Choroid plexus epithelial cell (primary cell): ENCODE measurements at regions not wholly inside any gene's neighbourhood (a gene's known extent, or its start where the extent isn't known, plus 50 kb on each side); places are given as distances from the start of the nearest gene placed in this dataset.

Experiments
- DNase-seq: peaks from one replicate; pipeline ENCODE4 v3.0.0-alpha.2; 2010; ENCODE audit warnings: low read depth
- H3K4me3 ChIP-seq: 2 replicates; pipeline ENCODE4 v1.5.1; 2011; ENCODE audit warnings: low read depth, mild to moderate bottlenecking, control low read depth, low read length, moderate library complexity
- TF ChIP-seq, protein P1 (sequence below): conservative IDR thresholded peaks from 2 replicates; pipeline ENCODE4 v1.5.1; 2011; ENCODE audit warnings: low read depth, mild to moderate bottlenecking, control low read depth, inconsistent platforms, low read length, moderate library complexity

DNA sequence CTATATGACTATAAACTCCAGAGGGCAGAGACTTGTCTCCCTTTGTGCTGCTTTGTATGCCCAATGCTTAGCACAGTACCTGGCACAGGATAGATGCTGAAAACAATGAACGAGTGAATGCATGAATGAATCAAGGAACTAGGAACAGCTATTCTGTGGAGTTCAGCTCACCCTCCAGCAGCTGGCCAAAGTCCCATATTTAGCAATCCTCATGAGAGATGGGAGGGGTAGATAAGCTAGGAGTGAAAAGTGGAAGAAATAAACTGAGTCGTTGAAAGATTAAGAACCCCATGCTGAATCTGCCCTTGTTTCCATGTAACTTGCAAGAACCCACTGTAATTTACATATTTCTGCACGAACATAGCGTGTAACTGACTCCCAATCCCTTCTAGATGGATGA, 106.5 kb downstream of the MAFB start:
- peak; percentile 26 for DNase-seq
- TF ChIP-seq, protein P1, sequence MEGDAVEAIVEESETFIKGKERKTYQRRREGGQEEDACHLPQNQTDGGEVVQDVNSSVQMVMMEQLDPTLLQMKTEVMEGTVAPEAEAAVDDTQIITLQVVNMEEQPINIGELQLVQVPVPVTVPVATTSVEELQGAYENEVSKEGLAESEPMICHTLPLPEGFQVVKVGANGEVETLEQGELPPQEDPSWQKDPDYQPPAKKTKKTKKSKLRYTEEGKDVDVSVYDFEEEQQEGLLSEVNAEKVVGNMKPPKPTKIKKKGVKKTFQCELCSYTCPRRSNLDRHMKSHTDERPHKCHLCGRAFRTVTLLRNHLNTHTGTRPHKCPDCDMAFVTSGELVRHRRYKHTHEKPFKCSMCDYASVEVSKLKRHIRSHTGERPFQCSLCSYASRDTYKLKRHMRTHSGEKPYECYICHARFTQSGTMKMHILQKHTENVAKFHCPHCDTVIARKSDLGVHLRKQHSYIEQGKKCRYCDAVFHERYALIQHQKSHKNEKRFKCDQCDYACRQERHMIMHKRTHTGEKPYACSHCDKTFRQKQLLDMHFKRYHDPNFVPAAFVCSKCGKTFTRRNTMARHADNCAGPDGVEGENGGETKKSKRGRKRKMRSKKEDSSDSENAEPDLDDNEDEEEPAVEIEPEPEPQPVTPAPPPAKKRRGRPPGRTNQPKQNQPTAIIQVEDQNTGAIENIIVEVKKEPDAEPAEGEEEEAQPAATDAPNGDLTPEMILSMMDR, result no peak
- no peak overlapping the region for H3K4me3 ChIP-seq

DNA sequence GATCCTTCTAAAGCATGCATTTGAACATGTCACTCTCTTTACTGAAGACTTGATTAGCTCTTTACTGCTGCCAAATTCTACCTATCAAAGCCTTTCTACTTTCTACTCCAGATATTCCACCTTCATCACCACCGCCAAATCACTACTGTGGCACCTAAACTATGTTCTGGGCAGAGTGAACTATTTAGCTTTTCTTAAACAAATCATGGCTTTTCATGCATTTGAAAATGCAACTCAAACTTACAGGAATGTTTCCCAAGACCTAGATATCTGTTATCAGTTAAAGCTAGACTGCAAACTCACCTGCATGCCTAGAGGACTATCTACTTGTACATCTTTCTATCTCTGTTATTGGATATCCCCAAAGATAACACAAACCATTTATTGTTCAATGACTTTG, 109.3 kb downstream of the MAFB start:
- DNase-seq, result no peak
- no peak overlapping the region for H3K4me3 ChIP-seq
- TF ChIP-seq, protein P1, result no peak

- TF ChIP-seq, protein P1, result no peak
- DNase-seq, result no peak
- no peak overlapping the region for H3K4me3 ChIP-seq
These were observed 110.1 kb downstream of the MAFB start for GRCh38 chr20:40578961-40579360.

GRCh38 chr20:40575851-40576250, 113.2 kb downstream of the MAFB start:
- DNase-seq, result no peak
- TF ChIP-seq, protein P1, result no peak
- no peak overlapping the region for H3K4me3 ChIP-seq

GRCh38 chr20:40572251-40572650, 116.8 kb downstream of the MAFB start:
- H3K4me3 ChIP-seq, result no peak overlapping the region
- no peak for DNase-seq
- TF ChIP-seq, protein P1, result no peak

DNA sequence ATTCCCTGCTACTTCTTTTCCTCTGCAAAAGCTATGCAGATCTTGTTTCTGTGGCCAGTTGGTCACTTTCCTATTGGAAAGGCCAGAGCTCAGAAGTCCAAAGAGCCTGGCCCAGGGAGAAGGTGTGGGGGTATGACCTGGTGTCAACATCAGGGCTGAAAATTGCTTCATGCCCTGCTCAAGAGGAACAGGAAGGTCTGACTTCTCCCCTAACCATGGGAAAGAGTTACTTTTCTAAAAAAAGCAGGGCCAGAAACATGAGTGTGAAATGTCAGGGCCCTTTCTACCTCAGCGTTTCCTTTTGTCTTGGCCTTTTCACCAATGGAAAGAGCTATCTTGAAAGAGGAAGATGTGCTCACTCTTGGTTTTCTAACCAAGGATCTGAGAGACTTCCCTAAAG, 117.4 kb downstream of the MAFB start:
- no peak for DNase-seq
- TF ChIP-seq, protein P1, result no peak
- no peak overlapping the region for H3K4me3 ChIP-seq

- DNase-seq, result peak; percentile 26
- TF ChIP-seq, protein P1, result no peak
- H3K4me3 ChIP-seq, result no peak overlapping the region
These were observed 120.8 kb downstream of the MAFB start for GRCh38 chr20:40568200-40568599.
